BLaER1 treated with 17β-estradiol and CSF1 and Interleukin-3, amounts not matched to agents 10 nM and 100 nM (cell line): ENCODE measurements at regions not wholly inside any gene's neighbourhood (a gene's known extent, or its start where the extent isn't known, plus 50 kb on each side); places are given as distances from the start of the nearest gene placed in this dataset.

Source experiments
- H3K27ac ChIP-seq, 11 experiments: shearing (Covaris generic); formaldehyde crosslinking; 2 replicates each; pipeline ENCODE4 v1.8.1; 2022
- H3K27me3 ChIP-seq, 11 experiments: shearing (Covaris generic); formaldehyde crosslinking; 2 replicates each; pipeline ENCODE4 v1.8.1; 2022
- H3K36me3 ChIP-seq, 11 experiments: shearing (Covaris generic); formaldehyde crosslinking; 2 replicates each; pipeline ENCODE4 v1.8.1; 2022
- H3K4me1 ChIP-seq, 10 experiments: shearing (Covaris generic); formaldehyde crosslinking; 2 replicates each; pipeline ENCODE4 v1.8.1; 2022
- H3K4me2 ChIP-seq, 11 experiments: shearing (Covaris generic); formaldehyde crosslinking; 2 replicates each; pipeline ENCODE4 v1.8.1; 2022
- H3K4me3 ChIP-seq, 10 experiments: shearing (Covaris generic); formaldehyde crosslinking; 2 replicates each; pipeline ENCODE4 v1.8.1; 2022
- H3K9ac ChIP-seq, 11 experiments: shearing (Covaris generic); formaldehyde crosslinking; 2 replicates each; pipeline ENCODE4 v1.8.1; 2022
- H3K9me3 ChIP-seq, 11 experiments: shearing (Covaris generic); formaldehyde crosslinking; replicated peaks in 1 of 11; 2 replicates each; pipeline ENCODE4 v1.8.1; 2022
- H4K20me1 ChIP-seq, 11 experiments: shearing (Covaris generic); formaldehyde crosslinking; 2 replicates each; pipeline ENCODE4 v1.8.1; 2022
- Cebpa-rat ChIP-seq, 11 experiments: shearing (Covaris generic); IDR thresholded peaks; 2 replicates each; pipeline ENCODE4 v1.8.1; 2022

- peaks cover 0 to 5% (median 1%) of the 10 kb centered on the region in 11 experiments; a peak in 7 of 22 replicates for H3K9me3 ChIP-seq
- no peak overlapping the region for H3K4me2 ChIP-seq
- no peaks in the 10 kb centered on the region for H4K20me1 ChIP-seq
- no peaks in the 10 kb centered on the region for H3K36me3 ChIP-seq
- H3K9ac ChIP-seq, result no peak overlapping the region
- TF ChIP-seq Cebpa-rat (IDR thresholded peaks at IDR 0.05), result no peak
- H3K27ac ChIP-seq, result no peak overlapping the region
- H3K4me1 ChIP-seq, result peaks cover 0 to 32% (median 27%) of the 10 kb centered on the region in 10 experiments; a peak in 14 of 20 replicates
- no peak overlapping the region for H3K4me3 ChIP-seq
- no peaks in the 10 kb centered on the region for H3K27me3 ChIP-seq
Measured at GRCh38 chr10:30115626-30115940, 56.2 kb upstream of the JCAD start.

DNA sequence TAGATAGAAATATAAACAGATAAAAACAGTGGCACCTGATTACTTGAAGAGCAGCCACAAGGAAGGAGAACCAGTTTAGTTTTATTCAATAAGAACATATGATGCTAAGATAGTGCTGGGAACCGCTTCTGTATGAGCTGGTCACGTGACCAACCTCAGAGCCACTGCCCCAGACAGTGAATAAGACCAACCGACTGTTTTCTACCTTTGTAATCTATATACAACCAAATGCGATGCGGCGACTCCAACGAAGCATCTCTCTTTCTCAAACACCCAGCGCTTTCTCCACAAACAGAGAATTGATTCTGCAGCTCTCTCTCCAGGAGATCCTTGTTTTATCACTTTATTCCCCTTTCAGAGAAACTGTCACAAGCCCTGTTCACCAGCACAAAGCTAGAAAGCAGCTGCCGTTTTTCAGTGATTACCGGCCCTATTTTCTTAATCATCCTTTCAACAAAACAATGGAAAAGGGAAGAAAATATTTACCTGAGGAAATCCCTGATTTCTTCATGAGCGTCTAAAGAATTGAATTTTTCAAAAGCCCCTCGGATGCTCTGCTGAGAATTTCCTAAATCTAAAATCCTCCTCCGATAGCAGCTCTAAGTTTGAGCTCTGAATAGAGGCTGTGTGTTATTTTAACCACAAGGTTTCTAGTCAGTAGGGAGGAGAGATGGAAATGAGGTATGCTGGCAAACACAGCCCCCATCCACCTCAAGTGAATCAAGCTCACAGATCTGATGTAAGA, 55.7 kb upstream of the JCAD start:
- Histone ChIP-seq H3K27me3 (no peaks in the 10 kb centered on the region), H3K4me2 (no peak overlapping the region), H3K9ac (no peak overlapping the region), H3K27ac (no peak overlapping the region), H3K9me3 (peaks cover 0 to 5% (median 0%) of the 10 kb centered on the region in 11 experiments; a peak in 3 of 22 replicates), H3K36me3 (no peaks in the 10 kb centered on the region), H4K20me1 (no peaks in the 10 kb centered on the region), H3K4me3 (no peak overlapping the region), H3K4me1 (peaks cover 0 to 32% (median 27%) of the 10 kb centered on the region in 10 experiments; a peak in 14 of 20 replicates)
- TF ChIP-seq Cebpa-rat (IDR thresholded peaks at IDR 0.05), result no peak

- Histone ChIP-seq H3K27me3 (no peaks in the 10 kb centered on the region), H3K4me2 (no peak overlapping the region), H3K4me1 (peaks cover 0 to 29% (median 24%) of the 10 kb centered on the region in 10 experiments; a peak in 14 of 20 replicates), H3K36me3 (no peaks in the 10 kb centered on the region), H4K20me1 (no peaks in the 10 kb centered on the region), H3K9me3 (peaks cover 0 to 5% (median 0%) of the 10 kb centered on the region in 11 experiments; a peak in 3 of 22 replicates), H3K9ac (no peak overlapping the region), H3K27ac (no peak overlapping the region), H3K4me3 (no peak overlapping the region)
- no peak for TF ChIP-seq Cebpa-rat (IDR thresholded peaks at IDR 0.05)
Measured at GRCh38 chr10:30114401-30114800, 55.0 kb upstream of the JCAD start.

DNA sequence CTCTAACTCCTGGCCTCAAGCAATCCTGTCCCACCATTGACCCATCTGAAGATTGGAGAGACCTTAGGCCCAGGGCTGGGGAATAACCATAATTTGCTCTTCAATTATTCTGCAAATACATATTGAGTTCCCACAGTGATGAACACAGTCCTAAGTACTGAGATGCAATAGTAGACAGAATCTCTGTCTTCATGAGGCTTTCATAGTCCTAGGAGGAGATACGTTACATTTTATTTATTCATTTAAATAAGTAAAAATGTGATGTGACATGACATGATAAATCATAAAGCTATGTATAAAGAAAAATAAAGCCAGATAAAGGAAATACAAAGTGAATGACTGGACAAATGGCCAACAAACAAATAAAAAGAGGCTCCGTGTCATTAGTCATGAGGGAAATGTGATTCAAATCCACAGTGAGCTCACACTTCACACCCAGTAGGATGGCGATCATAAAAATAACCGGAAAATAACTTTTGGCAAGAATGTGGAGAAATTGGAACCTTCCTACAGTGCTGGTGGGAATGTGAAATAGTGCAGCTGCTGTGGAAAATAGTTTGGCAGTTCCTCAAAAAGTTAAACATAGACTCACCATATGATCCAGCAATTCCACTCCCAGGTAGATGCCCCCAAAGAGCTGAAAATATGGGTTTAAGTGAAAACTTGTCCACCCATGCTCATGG, 52.1 kb upstream of the JCAD start:
- Histone ChIP-seq H3K4me2 (no peak overlapping the region), H3K9ac (no peak overlapping the region)

More for the DNA sequence above, 52.1 kb upstream of the JCAD start:
- no peaks in the 10 kb centered on the region for H3K27me3 ChIP-seq
- no peaks in the 10 kb centered on the region for H3K36me3 ChIP-seq
- H3K4me3 ChIP-seq, result no peak overlapping the region
- H3K27ac ChIP-seq, result no peak overlapping the region
- peaks cover 0 to 4% (median 0%) of the 10 kb centered on the region in 11 experiments; a peak in 2 of 22 replicates for H3K9me3 ChIP-seq
- H3K4me1 ChIP-seq, result peaks cover 0 to 8% (median 0%) of the 10 kb centered on the region in 10 experiments; a peak in 2 of 20 replicates
- no peak for TF ChIP-seq Cebpa-rat (IDR thresholded peaks at IDR 0.05)
- H4K20me1 ChIP-seq, result no peaks in the 10 kb centered on the region
